GM20431 (cell line): ENCODE measurements at regions not wholly inside any gene's neighbourhood (a gene's known extent, or its start where the extent isn't known, plus 50 kb on each side); places are given as distances from the start of the nearest gene placed in this dataset.
"Not testable (repeated sequence)": the region's sequence is repeated elsewhere in the genome, so short reads cannot be mapped to it uniquely, and the experiment has no call there.

Experiments used
- in situ Hi-C: fragments of 300-500 bp; cut with MseI, MboI; formaldehyde crosslinking; loops from one replicate; pipeline ENCODE4 v1.15.0; 2020; ENCODE audit warnings: low sequenced_read_pairs; ENCODE audit not compliant: unreplicated experiment

GRCh38 chr6:156616495-156616894, 160.7 kb upstream of the ARID1B start:
- in situ Hi-C loops: no loop called here

- in situ Hi-C loops: no loop called here
Observed at GRCh38 chr6:156613996-156614395, 163.2 kb upstream of the ARID1B start.

- in situ Hi-C loops: no loop called here
Observed at GRCh38 chr6:156612361-156612760, 164.8 kb upstream of the ARID1B start.

- in situ Hi-C loops: no loop called here
Observed at GRCh38 chr6:156602066-156602385, 175.2 kb upstream of the ARID1B start.

- in situ Hi-C loops: no loop called here
Observed at GRCh38 chr6:156601152-156602065, 175.8 kb upstream of the ARID1B start.

GRCh38 chr6:156600678-156601077, 176.5 kb upstream of the ARID1B start:
- in situ Hi-C loops: no loop called here

GRCh38 chr6:156599978-156600590, 177.1 kb upstream of the ARID1B start:
- in situ Hi-C loops: no loop called here

GRCh38 chr6:156599366-156599765, 177.8 kb upstream of the ARID1B start:
- in situ Hi-C loops: no loop called here

GRCh38 chr6:156598855-156599180, 178.4 kb upstream of the ARID1B start:
- in situ Hi-C loops: no loop called here

- in situ Hi-C loops: no loop called here
Observed at GRCh38 chr6:156598071-156598854, 178.9 kb upstream of the ARID1B start.

GRCh38 chr6:156597095-156597494, 180.1 kb upstream of the ARID1B start:
- in situ Hi-C loops: no loop called here

- in situ Hi-C loops: no loop called here
Observed at GRCh38 chr6:156595476-156595875, 181.7 kb upstream of the ARID1B start.

- in situ Hi-C loops: no loop called here
Observed at GRCh38 chr6:156593893-156594292, 183.3 kb upstream of the ARID1B start.

GRCh38 chr6:156593127-156593526, 184.1 kb upstream of the ARID1B start:
- in situ Hi-C loops: no loop called here

GRCh38 chr6:156590482-156590881, 186.7 kb upstream of the ARID1B start:
- in situ Hi-C loops: no loop called here

- in situ Hi-C loops: no loop called here
Observed at GRCh38 chr6:156589281-156589680, 187.9 kb upstream of the ARID1B start.

- in situ Hi-C loops: no loop called here
Observed at GRCh38 chr6:156587751-156588301, 189.4 kb upstream of the ARID1B start.

GRCh38 chr6:156587071-156587470, 190.1 kb upstream of the ARID1B start:
- in situ Hi-C loops: no loop called here

GRCh38 chr6:156585859-156586258, 191.3 kb upstream of the ARID1B start:
- in situ Hi-C loops: no loop called here

- in situ Hi-C loops: not testable (repeated sequence)
Observed at GRCh38 chr6:156584121-156584520, 193.1 kb upstream of the ARID1B start.

GRCh38 chr6:156583083-156583482, 194.1 kb upstream of the ARID1B start:
- in situ Hi-C loops: no loop called here
